ENCODE measurements at regions not wholly inside any gene's neighbourhood (a gene's known extent, or its start where the extent isn't known, plus 50 kb on each side); places are given as distances from the start of the nearest gene placed in this dataset.

GRCh38 chr5:130796032-130796431 lies 369.0 kb downstream of the HINT1 start:
- TF ChIP-seq, protein P1, sequence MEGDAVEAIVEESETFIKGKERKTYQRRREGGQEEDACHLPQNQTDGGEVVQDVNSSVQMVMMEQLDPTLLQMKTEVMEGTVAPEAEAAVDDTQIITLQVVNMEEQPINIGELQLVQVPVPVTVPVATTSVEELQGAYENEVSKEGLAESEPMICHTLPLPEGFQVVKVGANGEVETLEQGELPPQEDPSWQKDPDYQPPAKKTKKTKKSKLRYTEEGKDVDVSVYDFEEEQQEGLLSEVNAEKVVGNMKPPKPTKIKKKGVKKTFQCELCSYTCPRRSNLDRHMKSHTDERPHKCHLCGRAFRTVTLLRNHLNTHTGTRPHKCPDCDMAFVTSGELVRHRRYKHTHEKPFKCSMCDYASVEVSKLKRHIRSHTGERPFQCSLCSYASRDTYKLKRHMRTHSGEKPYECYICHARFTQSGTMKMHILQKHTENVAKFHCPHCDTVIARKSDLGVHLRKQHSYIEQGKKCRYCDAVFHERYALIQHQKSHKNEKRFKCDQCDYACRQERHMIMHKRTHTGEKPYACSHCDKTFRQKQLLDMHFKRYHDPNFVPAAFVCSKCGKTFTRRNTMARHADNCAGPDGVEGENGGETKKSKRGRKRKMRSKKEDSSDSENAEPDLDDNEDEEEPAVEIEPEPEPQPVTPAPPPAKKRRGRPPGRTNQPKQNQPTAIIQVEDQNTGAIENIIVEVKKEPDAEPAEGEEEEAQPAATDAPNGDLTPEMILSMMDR (IDR thresholded peaks at IDR 0.05): no peak
- TF ChIP-seq EP300 (IDR thresholded peaks at IDR 0.05; ENCODE audit: low read depth) (no peak), POLR2A (IDR thresholded peaks at IDR 0.05) (no peak), POLR2AphosphoS5 (IDR thresholded peaks at IDR 0.05) (no peak)

Data from transverse colon (tissue), 4 donors.